ENCODE measurements at regions not wholly inside any gene's neighbourhood (a gene's known extent, or its start where the extent isn't known, plus 50 kb on each side); places are given as distances from the start of the nearest gene placed in this dataset.

DNA sequence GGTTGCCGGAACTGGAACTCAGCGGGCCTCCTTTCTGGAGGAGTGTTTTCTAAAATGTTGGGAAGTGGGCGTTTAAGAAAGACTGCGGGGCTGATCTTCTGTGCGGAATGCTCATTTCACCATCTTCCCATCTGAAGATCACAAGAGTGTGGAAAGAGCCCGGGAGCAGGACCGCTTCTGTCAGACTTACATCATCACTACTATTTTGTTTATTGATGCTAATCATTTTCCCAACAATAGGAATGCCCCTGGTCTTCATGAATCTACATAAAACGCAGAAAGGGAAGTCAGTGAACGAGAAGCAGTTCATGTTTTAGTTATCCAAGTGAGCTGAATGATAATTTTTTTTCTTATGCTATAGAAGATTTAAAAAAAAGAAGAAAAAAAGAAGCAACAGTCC is 447.8 kb upstream of the MKI67 start:
- intact Hi-C loops (cut with DNase I): no loop called here
- Histone ChIP-seq H3K27ac (no peak overlapping the region), H3K36me3 (no peaks in the 10 kb centered on the region), H3K4me1 (ENCODE audit: insufficient read depth) (no peaks in the 10 kb centered on the region), H3K27me3 (no peaks in the 10 kb centered on the region), H3K4me3 (no peak overlapping the region), H3K9me3 (no peaks in the 10 kb centered on the region)
- WGBS, 3 donors: 82 to 87% (median 86%) methylated on average over 9 of the region's 9 CpGs
- TF ChIP-seq CTCF (IDR thresholded peaks at IDR 0.05) (no peak), POLR2A (IDR thresholded peaks at IDR 0.05) (no peak), EP300 (IDR thresholded peaks at IDR 0.05) (no peak)
- DNase-seq: no peak

DNA sequence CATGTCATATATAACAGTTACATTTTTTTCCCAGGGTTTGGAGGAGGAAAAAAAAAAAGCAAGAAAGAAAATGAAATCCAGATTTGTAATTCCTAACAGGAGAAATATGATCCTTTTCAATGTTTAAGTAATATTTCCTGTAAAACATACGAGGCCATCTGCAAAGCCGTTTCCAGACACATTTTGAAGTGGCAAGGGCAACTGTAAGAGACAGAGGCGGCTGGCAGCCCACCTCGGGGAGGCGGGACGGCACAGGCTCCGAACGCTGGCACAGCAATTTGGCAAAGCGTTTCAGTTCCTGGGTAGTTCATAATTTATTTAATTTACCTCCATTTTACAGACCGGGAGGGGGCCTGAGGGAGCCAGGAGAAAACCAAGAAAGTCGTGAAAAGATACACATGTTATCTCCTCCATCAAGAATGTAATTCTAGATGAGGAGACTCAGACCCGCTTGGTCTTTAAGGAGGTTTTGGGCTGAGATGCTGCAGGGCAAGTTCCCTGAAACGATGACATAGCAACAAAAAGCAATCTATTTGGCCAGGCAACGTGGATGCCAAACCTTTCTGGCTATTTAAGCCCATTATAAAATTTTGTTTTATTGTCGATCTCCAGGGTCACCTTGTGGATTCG is 448.5 kb upstream of the MKI67 start:
- no peaks in the 10 kb centered on the region for H3K4me1 ChIP-seq (ENCODE audit: insufficient read depth)
- no peak for DNase-seq
- H3K27ac ChIP-seq: no peak overlapping the region
- no peak overlapping the region for H3K4me3 ChIP-seq
- H3K27me3 ChIP-seq: no peaks in the 10 kb centered on the region
- WGBS, 3 donors: 47 to 64% (median 52%) methylated on average over 16 of the region's 16 CpGs
- TF ChIP-seq CTCF (IDR thresholded peaks at IDR 0.05) (no peak), EP300 (IDR thresholded peaks at IDR 0.05) (no peak), POLR2A (IDR thresholded peaks at IDR 0.05) (no peak)
- no peaks in the 10 kb centered on the region for H3K9me3 ChIP-seq
- intact Hi-C loops (cut with DNase I): no loop called here
- no peaks in the 10 kb centered on the region for H3K36me3 ChIP-seq

DNA sequence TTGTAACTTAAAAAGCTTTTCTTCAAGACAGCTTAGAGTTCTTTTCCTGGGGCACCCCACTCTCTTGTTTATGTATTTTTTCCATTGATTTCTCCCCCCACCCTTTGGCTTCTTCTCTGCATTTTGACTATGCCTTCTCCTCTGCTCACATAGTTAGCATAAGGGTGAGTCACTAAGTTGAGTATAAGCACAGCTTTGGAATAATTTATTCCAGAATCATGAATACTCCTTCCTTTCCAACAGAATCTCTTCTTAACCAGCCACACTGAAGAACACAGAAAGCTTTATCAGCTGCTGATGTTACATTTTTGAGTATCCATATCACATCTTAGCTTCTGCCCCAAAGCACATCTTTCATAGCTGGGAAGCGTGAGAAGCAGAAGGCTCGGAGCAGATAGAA is 449.5 kb upstream of the MKI67 start:
- no peak overlapping the region for H3K4me3 ChIP-seq
- H3K27me3 ChIP-seq: no peaks in the 10 kb centered on the region
- no peaks in the 10 kb centered on the region for H3K4me1 ChIP-seq (ENCODE audit: insufficient read depth)
- H3K27ac ChIP-seq: no peak overlapping the region
- intact Hi-C loops (cut with DNase I): no loop called here
- TF ChIP-seq POLR2A (IDR thresholded peaks at IDR 0.05) (no peak), EP300 (IDR thresholded peaks at IDR 0.05) (no peak), CTCF (IDR thresholded peaks at IDR 0.05) (no peak)
- H3K9me3 ChIP-seq: no peaks in the 10 kb centered on the region
- no peaks in the 10 kb centered on the region for H3K36me3 ChIP-seq
- DNase-seq: no peak
- WGBS, 3 donors: 81 to 89% (median 87%) methylated on average over 2 of the region's 2 CpGs

- intact Hi-C loops (cut with DNase I): no loop called here
- H3K36me3 ChIP-seq: no peaks in the 10 kb centered on the region
- TF ChIP-seq EP300 (IDR thresholded peaks at IDR 0.05) (no peak), CTCF (IDR thresholded peaks at IDR 0.05) (no peak), POLR2A (IDR thresholded peaks at IDR 0.05) (no peak)
- WGBS, 3 donors: 92 to 93% (median 93%) methylated on average over 11 of the region's 11 CpGs
- no peak overlapping the region for H3K27ac ChIP-seq
- H3K27me3 ChIP-seq: no peaks in the 10 kb centered on the region
- H3K4me1 ChIP-seq (ENCODE audit: insufficient read depth): no peaks in the 10 kb centered on the region
- no peak overlapping the region for H3K4me3 ChIP-seq
- DNase-seq: no peak
- H3K9me3 ChIP-seq: no peaks in the 10 kb centered on the region
These were observed 450.1 kb upstream of the MKI67 start for GRCh38 chr10:128576336-128576735.

All from ovary (tissue), 7 donors.